Thoracic aorta (tissue), 2 donors: ENCODE measurements at regions not wholly inside any gene's neighbourhood (a gene's known extent, or its start where the extent isn't known, plus 50 kb on each side); places are given as distances from the start of the nearest gene placed in this dataset.

Experiments
- ATAC-seq: fragments of 150-250 bp; one replicate; pipeline ENCODE4 v1.8.0; 2017; ENCODE audit warnings: low read depth; ENCODE audit not compliant: insufficient number of reproducible peaks, low FRiP score
- DNase-seq: peaks from one replicate; pipeline ENCODE4 v3.0.0-alpha.2; 2020; ENCODE audit warnings: low spot score
- H3K27ac ChIP-seq, 2 donors: fragments of 200-600 bp; sonication (generic); 1 replicate in 1 of 2; 2 replicates in 1 of 2; pipeline ENCODE4 v1.5.1; 2016; ENCODE audit warnings: mild to moderate bottlenecking in 2 of 2, moderate library complexity in 2 of 2
- H3K27me3 ChIP-seq: fragments of 200-600 bp; sonication (generic); replicated peaks from 2 replicates; pipeline ENCODE4 v1.6.0; 2016; ENCODE audit warnings: mild to moderate bottlenecking; ENCODE audit not compliant: insufficient read depth
- H3K36me3 ChIP-seq: fragments of 200-600 bp; sonication (generic); one replicate; pipeline ENCODE4 v1.5.1; 2016
- H3K4me1 ChIP-seq, 2 donors: fragments of 200-600 bp; sonication (generic); 1 replicate in 1 of 2; 2 replicates in 1 of 2; pipeline versions ENCODE4 v1.5.1 to v1.6.0; 2016; ENCODE audit warnings: low read depth in 2 of 2, mild to moderate bottlenecking in 1 of 2; ENCODE audit not compliant: control insufficient read depth in 1 of 2
- H3K4me3 ChIP-seq: fragments of 200-600 bp; sonication (generic); 2 replicates; pipeline ENCODE4 v1.5.1; 2016; ENCODE audit warnings: mild to moderate bottlenecking
- H3K9me3 ChIP-seq: fragments of 200-600 bp; sonication (generic); 2 replicates; pipeline ENCODE4 v1.5.1; 2016
- CTCF ChIP-seq: fragments of 200-600 bp; sonication (generic); IDR thresholded peaks from one replicate; pipeline ENCODE4 v1.5.1; 2019; ENCODE audit warnings: antibody characterized with exemption

GRCh38 chr19:41521931-41522555 lies 53.9 kb upstream of the CEACAM21 start:
- TF ChIP-seq CTCF, result no peak
- ATAC-seq (no peak), DNase-seq (no peak)
- H3K36me3 ChIP-seq, result no peaks in the 10 kb centered on the region
- peaks cover 3% of the 10 kb centered on the region for H3K27me3 ChIP-seq
- peak overlapping the region; percentile 67 for H3K4me3 ChIP-seq
- H3K9me3 ChIP-seq, result no peaks in the 10 kb centered on the region
- H3K4me1 ChIP-seq, result no peaks in the 10 kb centered on the region
- peak overlapping the region in 1 of 2 donors; percentile 63 for H3K27ac ChIP-seq

GRCh38 chr19:41525989-41526388 lies 50.0 kb upstream of the CEACAM21 start:
- no peak for ATAC-seq
- Histone ChIP-seq H3K27ac (no peak overlapping the region), H3K27me3 (peaks cover 3% of the 10 kb centered on the region), H3K4me1 (no peaks in the 10 kb centered on the region), H3K36me3 (no peaks in the 10 kb centered on the region), H3K4me3 (no peak overlapping the region), H3K9me3 (no peaks in the 10 kb centered on the region)
- TF ChIP-seq CTCF, result no peak
- DNase-seq, result no peak
